ENCODE measurements at regions not wholly inside any gene's neighbourhood (a gene's known extent, or its start where the extent isn't known, plus 50 kb on each side); places are given as distances from the start of the nearest gene placed in this dataset.

- DNase-seq (ENCODE audit: low read depth in 2 of 2), result no peak
Measured at GRCh38 chrX:46301903-46302302, 243.3 kb downstream of the ZNF674 start.

GRCh38 chrX:46298821-46299220 lies 246.4 kb downstream of the ZNF674 start:
- DNase-seq (ENCODE audit: low read depth in 2 of 2), result no peak

GRCh38 chrX:46295963-46296362 lies 249.3 kb downstream of the ZNF674 start:
- no peak for DNase-seq (ENCODE audit: low read depth in 2 of 2)

- no peak for DNase-seq (ENCODE audit: low read depth in 2 of 2)
Measured at GRCh38 chrX:46294234-46294633, 251.0 kb downstream of the ZNF674 start.

GRCh38 chrX:46279925-46280313 lies 265.3 kb downstream of the ZNF674 start:
- no peak for DNase-seq (ENCODE audit: low read depth in 2 of 2)

- no peak for DNase-seq (ENCODE audit: low read depth in 2 of 2)
Measured at GRCh38 chrX:46279214-46279924, 265.9 kb downstream of the ZNF674 start.

- no peak for DNase-seq (ENCODE audit: low read depth in 2 of 2)
Measured at GRCh38 chrX:46278572-46278971, 266.6 kb downstream of the ZNF674 start.

GRCh38 chrX:46268412-46268811 lies 276.8 kb downstream of the ZNF674 start:
- DNase-seq (ENCODE audit: low read depth in 2 of 2), result peak in 1 of 2 donors; percentile 6

GRCh38 chrX:46263494-46263893 lies 281.7 kb downstream of the ZNF674 start:
- DNase-seq (ENCODE audit: low read depth in 2 of 2), result no peak

- no peak for DNase-seq (ENCODE audit: low read depth in 2 of 2)
Measured at GRCh38 chrX:46262304-46262703, 282.9 kb downstream of the ZNF674 start.

- no peak for DNase-seq (ENCODE audit: low read depth in 2 of 2)
Measured at GRCh38 chrX:46260499-46260898, 284.7 kb downstream of the ZNF674 start.

GRCh38 chrX:46258356-46258755 lies 286.9 kb downstream of the ZNF674 start:
- DNase-seq (ENCODE audit: low read depth in 2 of 2), result no peak

GRCh38 chrX:46257451-46257879 lies 287.8 kb downstream of the ZNF674 start:
- DNase-seq (ENCODE audit: low read depth in 2 of 2), result no peak

- no peak for DNase-seq (ENCODE audit: low read depth in 2 of 2)
Measured at GRCh38 chrX:46256875-46257274, 288.3 kb downstream of the ZNF674 start.

GRCh38 chrX:46255046-46255445 lies 290.2 kb downstream of the ZNF674 start:
- DNase-seq (ENCODE audit: low read depth in 2 of 2), result no peak

GRCh38 chrX:46254641-46255040 lies 290.6 kb downstream of the ZNF674 start:
- no peak for DNase-seq (ENCODE audit: low read depth in 2 of 2)

- no peak for DNase-seq (ENCODE audit: low read depth in 2 of 2)
Measured at GRCh38 chrX:46251755-46252154, 293.5 kb downstream of the ZNF674 start.

- no peak for DNase-seq (ENCODE audit: low read depth in 2 of 2)
Measured at GRCh38 chrX:46250151-46250550, 295.1 kb downstream of the ZNF674 start.

- DNase-seq (ENCODE audit: low read depth in 2 of 2), result no peak
Measured at GRCh38 chrX:46247456-46247855, 297.8 kb downstream of the ZNF674 start.

GRCh38 chrX:46244451-46244850 lies 300.8 kb downstream of the ZNF674 start:
- DNase-seq (ENCODE audit: low read depth in 2 of 2), result no peak

GRCh38 chrX:46236411-46236810 lies 308.8 kb downstream of the ZNF674 start:
- DNase-seq (ENCODE audit: low read depth in 2 of 2), result no peak

GRCh38 chrX:46235778-46236177 lies 309.4 kb downstream of the ZNF674 start:
- DNase-seq (ENCODE audit: low read depth in 2 of 2), result no peak

- DNase-seq (ENCODE audit: low read depth in 2 of 2), result no peak
Measured at GRCh38 chrX:46234775-46235174, 310.4 kb downstream of the ZNF674 start.

GRCh38 chrX:46228389-46228788 lies 316.8 kb downstream of the ZNF674 start:
- no peak for DNase-seq (ENCODE audit: low read depth in 2 of 2)

Measured in stimulated activated CD4-positive, alpha-beta T cell treated with anti-CD3 and anti-CD28 coated beads, Interleukin-15, amount 100 ng/mL, for 48 hours (primary cell).